Fibroblast of lung (primary cell): ENCODE measurements at regions not wholly inside any gene's neighbourhood (a gene's known extent, or its start where the extent isn't known, plus 50 kb on each side); places are given as distances from the start of the nearest gene placed in this dataset.

ENCODE experiments used
- CTCF ChIP-seq, 2 donors: IDR thresholded peaks in 1 of 2; conservative IDR thresholded peaks in 1 of 2; 1 replicate in 1 of 2; 2 replicates in 1 of 2; pipeline ENCODE4 v1.5.1; 2011 to 2012; ENCODE audit warnings: low read length in 2 of 2, control low read depth in 1 of 2, inconsistent platforms in 1 of 2, low read depth in 1 of 2, mild to moderate bottlenecking in 1 of 2
- EZH2 ChIP-seq: IDR thresholded peaks from 2 replicates; pipeline ENCODE4 v1.5.1; 2012; ENCODE audit warnings: low read length, control low read depth, mild to moderate bottlenecking; ENCODE audit errors: missing control alignments

GRCh38 chr5:36364473-36364872 is 62.8 kb upstream of the RANBP3L start:
- TF ChIP-seq CTCF (conservative IDR thresholded peaks at IDR 0.05 in 1 of 2, IDR thresholded peaks at IDR 0.05 in 1 of 2; ENCODE audit: low read depth in 1 of 2, low read length in 2 of 2) = no peak
- TF ChIP-seq EZH2 = no peak
